Cardiac muscle cell (in vitro differentiated cells and primary cell): ENCODE measurements at regions not wholly inside any gene's neighbourhood (a gene's known extent, or its start where the extent isn't known, plus 50 kb on each side); places are given as distances from the start of the nearest gene placed in this dataset.

ENCODE experiments used
- DNase-seq, 2 donors: peaks; one replicate each; pipeline versions ENCODE4 v3.0.0 to v3.0.0-alpha.2; 2010 to 2017; ENCODE audit warnings: low read depth in 1 of 2, low spot score in 1 of 2
- H3K27ac ChIP-seq: fragments of 200-600 bp; sonication (generic); 2 replicates; pipeline ENCODE4 v1.5.1; 2016
- H3K27me3 ChIP-seq: fragments of 200-600 bp; sonication (generic); 2 replicates; pipeline ENCODE4 v1.6.0; 2016; ENCODE audit warnings: control low read depth
- H3K36me3 ChIP-seq: fragments of 200-600 bp; sonication (generic); 2 replicates; pipeline ENCODE4 v1.5.1; 2016; ENCODE audit warnings: control low read depth
- H3K4me1 ChIP-seq: fragments of 200-600 bp; sonication (generic); 2 replicates; pipeline ENCODE4 v1.8.1; 2017; ENCODE audit warnings: low read depth, mild to moderate bottlenecking, mixed run types
- H3K4me3 ChIP-seq: fragments of 200-600 bp; sonication (generic); 2 replicates; pipeline ENCODE4 v1.5.1; 2016; ENCODE audit warnings: mild to moderate bottlenecking
- H3K9me3 ChIP-seq: fragments of 200-600 bp; sonication (generic); 2 replicates; pipeline ENCODE4 v1.5.1; 2017; ENCODE audit warnings: low read depth, mild to moderate bottlenecking, control low read depth
- CTCF ChIP-seq: IDR thresholded peaks from 2 replicates; pipeline ENCODE4 v1.5.1; 2012; ENCODE audit warnings: low read depth, mild to moderate bottlenecking, low read length

DNA sequence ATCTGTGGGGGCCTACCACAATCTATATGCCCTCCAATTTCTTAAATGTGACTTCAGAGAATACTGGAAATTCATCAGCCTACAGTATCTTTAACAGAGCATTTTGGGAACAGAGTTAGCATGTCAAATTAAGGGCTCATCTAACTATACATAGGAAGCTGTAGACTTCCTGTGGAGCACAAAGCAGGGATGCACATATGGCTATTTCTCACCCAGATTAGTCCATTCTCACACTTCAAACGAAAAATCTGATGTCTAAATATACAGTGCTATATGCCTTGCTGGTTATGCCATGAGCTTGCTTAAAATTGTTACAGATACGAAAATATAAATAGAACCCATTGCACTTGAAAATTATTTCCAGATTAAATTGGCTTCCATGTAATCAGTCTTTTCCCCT, 1922.8 kb downstream of the MRPL39 start:
- Histone ChIP-seq H3K27ac (no peak overlapping the region), H3K4me1 (peaks cover 21% of the 10 kb centered on the region), H3K4me3 (no peak overlapping the region), H3K36me3 (no peaks in the 10 kb centered on the region), H3K27me3 (no peaks in the 10 kb centered on the region), H3K9me3 (no peaks in the 10 kb centered on the region)
- no peak for DNase-seq
- no peak for TF ChIP-seq CTCF

DNA sequence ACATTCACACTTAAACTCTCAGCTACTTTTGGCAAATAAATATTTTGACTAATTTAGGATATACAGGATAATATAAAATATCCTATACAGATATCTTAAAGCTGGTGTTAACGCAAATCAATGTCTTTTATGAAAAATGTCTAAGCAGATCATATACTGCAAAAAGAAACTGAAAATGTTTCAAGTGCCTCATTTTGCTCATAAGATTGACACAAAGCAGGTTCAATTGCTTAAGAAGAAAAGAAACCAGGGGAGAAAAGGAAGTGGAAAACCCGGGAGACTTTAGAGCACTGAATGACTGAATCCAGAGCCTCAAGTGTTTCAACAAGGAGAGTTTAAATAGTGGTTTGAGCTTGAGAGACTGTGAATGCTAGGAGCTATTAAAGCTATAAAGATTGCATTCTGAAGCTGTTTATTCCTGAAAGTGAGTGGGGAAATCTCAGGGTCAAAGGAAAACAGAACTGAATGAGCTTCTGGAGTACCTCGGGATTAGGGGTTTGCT, 1943.0 kb downstream of the MRPL39 start:
- H3K36me3 ChIP-seq, result no peaks in the 10 kb centered on the region
- no peak for TF ChIP-seq CTCF
- H3K4me3 ChIP-seq, result no peak overlapping the region
- H3K4me1 ChIP-seq, result peaks cover 31% of the 10 kb centered on the region
- DNase-seq, result peak in 1 of 2 donors; percentile 32
- no peaks in the 10 kb centered on the region for H3K9me3 ChIP-seq
- H3K27me3 ChIP-seq, result no peaks in the 10 kb centered on the region
- H3K27ac ChIP-seq, result peak overlapping the region; percentile 87

- H3K4me3 ChIP-seq, result no peak overlapping the region
- TF ChIP-seq CTCF, result no peak
- no peaks in the 10 kb centered on the region for H3K36me3 ChIP-seq
- no peaks in the 10 kb centered on the region for H3K27me3 ChIP-seq
- H3K27ac ChIP-seq, result no peak overlapping the region
- no peak for DNase-seq
- peaks cover 9% of the 10 kb centered on the region for H3K4me1 ChIP-seq
- H3K9me3 ChIP-seq, result no peaks in the 10 kb centered on the region
Observed at GRCh38 chr21:23660560-23660959, 1946.7 kb downstream of the MRPL39 start.

- Histone ChIP-seq H3K27me3 (no peaks in the 10 kb centered on the region), H3K27ac (no peak overlapping the region), H3K4me1 (no peaks in the 10 kb centered on the region), H3K36me3 (no peaks in the 10 kb centered on the region), H3K9me3 (no peaks in the 10 kb centered on the region), H3K4me3 (no peak overlapping the region)
- DNase-seq, result no peak
- TF ChIP-seq CTCF, result no peak
Observed at GRCh38 chr21:23644768-23645167, 1962.5 kb downstream of the MRPL39 start.

GRCh38 chr21:23639721-23640120, 1967.6 kb downstream of the MRPL39 start:
- Histone ChIP-seq H3K27me3 (no peaks in the 10 kb centered on the region), H3K9me3 (no peaks in the 10 kb centered on the region), H3K27ac (no peak overlapping the region), H3K36me3 (no peaks in the 10 kb centered on the region), H3K4me3 (no peak overlapping the region), H3K4me1 (no peaks in the 10 kb centered on the region)
- no peak for DNase-seq
- no peak for TF ChIP-seq CTCF

GRCh38 chr21:23638131-23638695, 1969.1 kb downstream of the MRPL39 start:
- Histone ChIP-seq H3K36me3 (no peaks in the 10 kb centered on the region), H3K4me1 (no peaks in the 10 kb centered on the region), H3K27ac (no peak overlapping the region), H3K27me3 (no peaks in the 10 kb centered on the region), H3K4me3 (no peak overlapping the region), H3K9me3 (no peaks in the 10 kb centered on the region)
- DNase-seq, result no peak
- no peak for TF ChIP-seq CTCF
